Osteoblast (primary cell): ENCODE measurements at regions not wholly inside any gene's neighbourhood (a gene's known extent, or its start where the extent isn't known, plus 50 kb on each side); places are given as distances from the start of the nearest gene placed in this dataset.

Experiments used
- DNase-seq: peaks from one replicate; pipeline ENCODE4 v3.0.0; 2011; ENCODE audit warnings: low spot score, mixed read lengths; ENCODE audit not compliant: insufficient read length; ENCODE audit errors: missing footprints
- H2AFZ ChIP-seq: 2 replicates; pipeline ENCODE4 v1.6.0; 2011; ENCODE audit warnings: mild to moderate bottlenecking, low read length
- H3K27ac ChIP-seq: 2 replicates; pipeline ENCODE4 v1.5.1; 2011; ENCODE audit warnings: mild to moderate bottlenecking, low read depth, low read length, moderate library complexity
- H3K27me3 ChIP-seq: 2 replicates; pipeline ENCODE4 v1.6.0; 2012; ENCODE audit warnings: mild to moderate bottlenecking, control low read depth, inconsistent platforms, low read length, moderate library complexity; ENCODE audit not compliant: insufficient read depth
- H3K36me3 ChIP-seq: 2 replicates; pipeline ENCODE4 v1.5.1; 2011; ENCODE audit warnings: mild to moderate bottlenecking, low read length, control low read depth, moderate library complexity; ENCODE audit not compliant: insufficient read depth
- H3K4me1 ChIP-seq: 2 replicates; pipeline ENCODE4 v1.5.1; 2011; ENCODE audit warnings: mild to moderate bottlenecking, low read length, control low read depth, moderate library complexity; ENCODE audit not compliant: insufficient read depth
- H3K4me2 ChIP-seq: 2 replicates; pipeline ENCODE4 v1.6.0; 2011; ENCODE audit warnings: mild to moderate bottlenecking, low read length; ENCODE audit not compliant: insufficient read depth
- H3K4me3 ChIP-seq: fragments of 200-600 bp; sonication (generic); 3 replicates; pipeline ENCODE4 v1.5.1; 2012; ENCODE audit warnings: mild to moderate bottlenecking, low read length, inconsistent platforms; ENCODE audit not compliant: insufficient read depth
- H3K79me2 ChIP-seq: 2 replicates; pipeline ENCODE4 v1.6.0; 2012; ENCODE audit warnings: mild to moderate bottlenecking, low read length, control low read depth, inconsistent platforms; ENCODE audit not compliant: insufficient read depth
- H3K9me3 ChIP-seq: 2 replicates; pipeline ENCODE4 v1.5.1; 2011; ENCODE audit warnings: low read depth, low read length, control low read depth
- H4K20me1 ChIP-seq: 2 replicates; pipeline ENCODE4 v1.6.0; 2012; ENCODE audit warnings: mild to moderate bottlenecking, low read length, control low read depth; ENCODE audit not compliant: insufficient read depth
- TF ChIP-seq, protein P1 (sequence below): IDR thresholded peaks from 2 replicates; pipeline ENCODE4 v1.5.1; 2011; ENCODE audit warnings: mild to moderate bottlenecking, low read depth, low read length, moderate library complexity; ENCODE audit errors: extremely low read depth

DNA sequence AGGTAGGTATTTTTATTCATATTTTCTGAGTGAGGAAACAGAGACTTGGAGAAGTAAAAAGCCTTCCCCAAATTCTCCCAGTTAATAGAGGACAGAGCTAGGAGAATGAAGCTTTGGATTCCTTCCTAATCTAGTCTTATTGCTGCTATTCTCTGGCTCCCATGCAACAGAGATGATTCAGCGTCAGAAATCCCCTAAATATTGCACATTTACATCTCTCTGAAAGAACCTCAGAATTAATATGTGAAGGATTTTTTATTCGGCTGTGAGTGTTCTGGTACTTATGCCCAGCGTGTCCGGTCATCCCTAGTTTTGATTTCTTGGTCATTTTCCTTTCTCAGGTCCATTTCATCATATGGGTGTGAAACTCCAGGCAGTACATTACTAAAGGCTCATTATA is 91.2 kb upstream of the SESTD1 start:
- H3K27me3 ChIP-seq: no peaks in the 10 kb centered on the region
- H3K9me3 ChIP-seq: no peaks in the 10 kb centered on the region
- no peaks in the 10 kb centered on the region for H3K36me3 ChIP-seq
- no peak overlapping the region for H3K27ac ChIP-seq
- TF ChIP-seq, protein P1, sequence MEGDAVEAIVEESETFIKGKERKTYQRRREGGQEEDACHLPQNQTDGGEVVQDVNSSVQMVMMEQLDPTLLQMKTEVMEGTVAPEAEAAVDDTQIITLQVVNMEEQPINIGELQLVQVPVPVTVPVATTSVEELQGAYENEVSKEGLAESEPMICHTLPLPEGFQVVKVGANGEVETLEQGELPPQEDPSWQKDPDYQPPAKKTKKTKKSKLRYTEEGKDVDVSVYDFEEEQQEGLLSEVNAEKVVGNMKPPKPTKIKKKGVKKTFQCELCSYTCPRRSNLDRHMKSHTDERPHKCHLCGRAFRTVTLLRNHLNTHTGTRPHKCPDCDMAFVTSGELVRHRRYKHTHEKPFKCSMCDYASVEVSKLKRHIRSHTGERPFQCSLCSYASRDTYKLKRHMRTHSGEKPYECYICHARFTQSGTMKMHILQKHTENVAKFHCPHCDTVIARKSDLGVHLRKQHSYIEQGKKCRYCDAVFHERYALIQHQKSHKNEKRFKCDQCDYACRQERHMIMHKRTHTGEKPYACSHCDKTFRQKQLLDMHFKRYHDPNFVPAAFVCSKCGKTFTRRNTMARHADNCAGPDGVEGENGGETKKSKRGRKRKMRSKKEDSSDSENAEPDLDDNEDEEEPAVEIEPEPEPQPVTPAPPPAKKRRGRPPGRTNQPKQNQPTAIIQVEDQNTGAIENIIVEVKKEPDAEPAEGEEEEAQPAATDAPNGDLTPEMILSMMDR: no peak
- no peaks in the 10 kb centered on the region for H3K4me1 ChIP-seq
- H2AFZ ChIP-seq: no peak overlapping the region
- H3K79me2 ChIP-seq: no peaks in the 10 kb centered on the region
- H3K4me3 ChIP-seq: no peak overlapping the region
- no peaks in the 10 kb centered on the region for H4K20me1 ChIP-seq
- no peak overlapping the region for H3K4me2 ChIP-seq
- no peak for DNase-seq

DNA sequence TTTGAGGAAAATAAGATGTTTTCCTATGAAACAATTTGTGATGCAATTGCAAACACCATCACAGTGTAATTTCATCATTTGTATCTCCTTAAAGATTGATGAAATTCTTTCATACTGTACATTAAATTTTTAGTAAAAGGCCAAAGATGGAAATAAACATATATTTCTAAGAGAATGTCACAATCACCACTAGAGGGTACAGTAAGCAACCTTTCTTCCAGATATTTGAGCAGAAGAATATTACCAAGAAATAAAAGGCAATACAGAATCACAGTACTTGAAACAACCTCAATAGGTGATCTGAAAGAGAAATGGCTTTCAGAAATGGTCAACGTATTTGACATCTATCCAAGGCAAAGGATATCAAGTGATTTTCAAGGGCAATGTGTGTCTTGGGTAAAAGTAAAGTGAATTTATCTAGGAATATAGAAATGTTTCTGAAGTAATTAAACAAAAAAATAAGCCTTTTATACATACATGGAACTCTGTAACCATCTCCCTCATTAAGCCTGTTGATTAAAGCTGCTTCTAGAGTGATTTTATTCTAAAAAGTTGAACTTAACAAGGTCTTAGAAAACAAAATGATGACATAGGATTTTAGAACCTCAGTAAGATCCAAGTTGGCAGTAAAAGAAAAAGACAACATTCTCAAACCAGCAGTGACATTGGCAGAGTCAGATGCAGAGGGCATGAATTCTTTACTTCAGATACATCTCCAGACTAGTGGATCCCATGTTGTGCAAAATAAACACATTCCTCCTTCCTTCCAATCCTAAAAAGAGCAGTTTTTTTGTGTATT is 90.3 kb upstream of the SESTD1 start:
- Histone ChIP-seq H3K36me3 (no peaks in the 10 kb centered on the region), H4K20me1 (no peaks in the 10 kb centered on the region), H3K9me3 (no peaks in the 10 kb centered on the region), H3K27me3 (no peaks in the 10 kb centered on the region), H3K4me3 (no peak overlapping the region), H3K79me2 (no peaks in the 10 kb centered on the region), H3K4me2 (no peak overlapping the region), H3K27ac (no peak overlapping the region), H2AFZ (no peak overlapping the region), H3K4me1 (no peaks in the 10 kb centered on the region)
- TF ChIP-seq, protein P1: peak; percentile 58
- peak; percentile 41 for DNase-seq

DNA sequence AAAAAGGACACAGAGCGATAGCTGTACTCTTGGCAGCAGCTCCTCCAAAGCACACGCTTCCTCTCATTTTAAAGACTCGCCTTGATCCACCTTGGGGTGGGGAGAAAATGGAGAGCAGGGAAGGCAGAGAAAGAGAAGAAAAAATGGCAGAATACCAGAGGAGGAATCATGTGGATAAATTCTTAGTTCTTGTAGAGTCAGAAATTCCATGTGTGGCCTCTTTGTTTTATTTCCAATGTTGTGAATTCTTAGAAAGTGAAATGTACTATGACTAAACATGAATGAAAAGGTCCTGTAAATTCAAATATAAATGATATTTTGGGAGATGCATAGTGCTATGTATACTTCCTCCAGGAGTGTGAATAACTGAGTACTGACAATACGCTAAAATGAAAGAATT is 89.7 kb upstream of the SESTD1 start:
- no peak for DNase-seq
- Histone ChIP-seq H2AFZ (no peak overlapping the region), H4K20me1 (no peaks in the 10 kb centered on the region), H3K4me3 (no peak overlapping the region), H3K9me3 (no peaks in the 10 kb centered on the region), H3K27ac (no peak overlapping the region), H3K4me2 (no peak overlapping the region), H3K36me3 (no peaks in the 10 kb centered on the region), H3K27me3 (no peaks in the 10 kb centered on the region), H3K4me1 (no peaks in the 10 kb centered on the region), H3K79me2 (no peaks in the 10 kb centered on the region)
- TF ChIP-seq, protein P1: no peak

DNA sequence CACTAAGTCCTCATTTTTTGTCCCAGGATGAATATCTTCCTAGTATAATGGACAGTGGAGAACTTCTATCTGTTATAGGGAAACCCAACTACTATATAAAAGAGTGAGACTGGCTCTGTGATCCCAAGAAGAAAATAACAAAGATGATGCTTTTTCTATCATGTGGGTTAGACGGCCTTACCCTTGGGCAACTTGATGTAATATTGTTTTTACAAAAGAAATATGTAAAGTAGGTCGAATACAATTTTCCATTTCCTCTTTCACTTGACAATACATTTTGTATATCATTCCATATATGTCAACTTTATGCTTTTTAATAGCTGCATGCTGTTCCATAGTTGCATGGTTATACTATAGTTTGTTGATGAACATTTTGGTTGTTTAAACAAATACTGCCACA is 87.5 kb upstream of the SESTD1 start:
- no peaks in the 10 kb centered on the region for H3K27me3 ChIP-seq
- TF ChIP-seq, protein P1: no peak
- H3K36me3 ChIP-seq: no peaks in the 10 kb centered on the region
- no peak overlapping the region for H3K4me2 ChIP-seq
- H3K9me3 ChIP-seq: no peaks in the 10 kb centered on the region
- H3K4me1 ChIP-seq: no peaks in the 10 kb centered on the region
- no peak overlapping the region for H3K4me3 ChIP-seq
- H3K79me2 ChIP-seq: no peaks in the 10 kb centered on the region
- H4K20me1 ChIP-seq: no peaks in the 10 kb centered on the region
- no peak overlapping the region for H3K27ac ChIP-seq
- H2AFZ ChIP-seq: no peak overlapping the region
- no peak for DNase-seq
